DND-41 (cell line): ENCODE measurements at regions not wholly inside any gene's neighbourhood (a gene's known extent, or its start where the extent isn't known, plus 50 kb on each side); places are given as distances from the start of the nearest gene placed in this dataset.

Experiments
- ATAC-seq: fragments of 200-7000 bp; cut with Tn5 transposase; 3 replicates; pipeline ENCODE4 v1.9.1; 2021; ENCODE audit warnings: low read depth; ENCODE audit not compliant: insufficient read depth
- DNase-seq: peaks from one replicate; pipeline ENCODE4 v3.0.0-alpha.2; 2020
- H2AFZ ChIP-seq: 2 replicates; pipeline ENCODE4 v1.6.0; 2012; ENCODE audit warnings: low read depth, low read length
- H3K27ac ChIP-seq: 2 replicates; pipeline ENCODE4 v1.5.1; 2012; ENCODE audit warnings: low read length, inconsistent platforms
- H3K27me3 ChIP-seq: fragments of 200-600 bp; sonication (generic); 2 replicates; pipeline ENCODE4 v1.6.0; 2012; ENCODE audit warnings: low read length, mild to moderate bottlenecking, inconsistent platforms; ENCODE audit not compliant: insufficient read depth, poor library complexity
- H3K36me3 ChIP-seq: 2 replicates; pipeline ENCODE4 v1.5.1; 2012; ENCODE audit warnings: low read length, inconsistent platforms; ENCODE audit not compliant: insufficient read depth
- H3K4me1 ChIP-seq: 2 replicates; pipeline ENCODE4 v1.5.1; 2012; ENCODE audit warnings: mild to moderate bottlenecking, low read length; ENCODE audit not compliant: insufficient read depth
- H3K4me2 ChIP-seq: 2 replicates; pipeline ENCODE4 v1.6.0; 2012; ENCODE audit warnings: mild to moderate bottlenecking, moderate library complexity, low read length, inconsistent platforms; ENCODE audit not compliant: insufficient read depth
- H3K4me3 ChIP-seq, 2 experiments: fragments of 200-600 bp in 1 of 2; shearing (Covaris generic) in 1 of 2; 2 replicates each; pipeline ENCODE4 v1.5.1; 2012 to 2016; ENCODE audit warnings: inconsistent platforms in 2 of 2, low read length in 2 of 2, mild to moderate bottlenecking in 2 of 2, low read depth in 1 of 2, moderate library complexity in 1 of 2
- H3K79me2 ChIP-seq: 2 replicates; pipeline ENCODE4 v1.6.0; 2012; ENCODE audit warnings: low read length, inconsistent platforms; ENCODE audit not compliant: insufficient read depth
- H3K9ac ChIP-seq: 2 replicates; pipeline ENCODE4 v1.6.0; 2012; ENCODE audit warnings: low read depth, mild to moderate bottlenecking, inconsistent platforms, low read length, moderate library complexity
- H3K9me3 ChIP-seq: 2 replicates; pipeline ENCODE4 v1.5.1; 2012; ENCODE audit warnings: low read length, moderate library complexity, mild to moderate bottlenecking, inconsistent platforms; ENCODE audit not compliant: insufficient read depth, severe bottlenecking
- H4K20me1 ChIP-seq: 2 replicates; pipeline ENCODE4 v1.6.0; 2012; ENCODE audit warnings: low read length; ENCODE audit not compliant: insufficient read depth
- CTCF ChIP-seq: IDR thresholded peaks from 2 replicates; pipeline ENCODE4 v1.5.1; 2012; ENCODE audit warnings: borderline replicate concordance, low read length, moderate library complexity, mild to moderate bottlenecking; ENCODE audit not compliant: poor library complexity, severe bottlenecking; ENCODE audit errors: extremely low read depth
- EZH2 ChIP-seq: IDR thresholded peaks from 3 replicates; pipeline ENCODE4 v1.6.1; 2012; ENCODE audit warnings: borderline replicate concordance, low read depth, mild to moderate bottlenecking, moderate library complexity, low read length, inconsistent platforms; ENCODE audit not compliant: severe bottlenecking

GRCh38 chr7:97659363-97660045 lies 72.4 kb upstream of the TAC1 start:
- Histone ChIP-seq H3K4me2 (no peak overlapping the region), H3K36me3 (no peaks in the 10 kb centered on the region), H3K27ac (no peak overlapping the region), H3K4me3 (no peak overlapping the region), H3K4me1 (no peaks in the 10 kb centered on the region), H3K27me3 (peaks cover 2% of the 10 kb centered on the region), H2AFZ (no peak overlapping the region), H3K9me3 (no peaks in the 10 kb centered on the region), H3K79me2 (no peaks in the 10 kb centered on the region), H3K9ac (no peak overlapping the region), H4K20me1 (no peaks in the 10 kb centered on the region)
- no peak for TF ChIP-seq EZH2
- TF ChIP-seq CTCF: no peak
- ATAC-seq (no peak), DNase-seq (no peak)

- DNase-seq (no peak), ATAC-seq (no peak)
- no peaks in the 10 kb centered on the region for H3K79me2 ChIP-seq
- no peak overlapping the region for H2AFZ ChIP-seq
- no peaks in the 10 kb centered on the region for H3K4me1 ChIP-seq
- no peak overlapping the region for H3K9ac ChIP-seq
- no peaks in the 10 kb centered on the region for H3K9me3 ChIP-seq
- H3K36me3 ChIP-seq: no peaks in the 10 kb centered on the region
- H4K20me1 ChIP-seq: no peaks in the 10 kb centered on the region
- TF ChIP-seq CTCF (no peak), EZH2 (no peak)
- no peaks in the 10 kb centered on the region for H3K27me3 ChIP-seq
- no peak overlapping the region for H3K4me3 ChIP-seq
- no peak overlapping the region for H3K27ac ChIP-seq
- no peak overlapping the region for H3K4me2 ChIP-seq
These were observed 64.5 kb upstream of the TAC1 start for GRCh38 chr7:97667359-97667758.

- ATAC-seq: no peak
- H3K9ac ChIP-seq: no peak overlapping the region
- H3K27me3 ChIP-seq: no peaks in the 10 kb centered on the region
- H4K20me1 ChIP-seq: no peaks in the 10 kb centered on the region
- H3K79me2 ChIP-seq: no peaks in the 10 kb centered on the region
- no peak overlapping the region for H3K4me3 ChIP-seq
- H2AFZ ChIP-seq: no peak overlapping the region
- no peak overlapping the region for H3K27ac ChIP-seq
- TF ChIP-seq CTCF: no peak
- TF ChIP-seq EZH2: no peak
- H3K9me3 ChIP-seq: no peaks in the 10 kb centered on the region
- DNase-seq: no peak
- no peaks in the 10 kb centered on the region for H3K4me1 ChIP-seq
- no peak overlapping the region for H3K4me2 ChIP-seq
- no peaks in the 10 kb centered on the region for H3K36me3 ChIP-seq
These were observed 60.3 kb upstream of the TAC1 start for GRCh38 chr7:97671571-97671970.
